AG04450 (cell line): ENCODE measurements at regions not wholly inside any gene's neighbourhood (a gene's known extent, or its start where the extent isn't known, plus 50 kb on each side); places are given as distances from the start of the nearest gene placed in this dataset.
"Not testable (repeated sequence)": the region's sequence is repeated elsewhere in the genome, so short reads cannot be mapped to it uniquely, and the experiment has no call there.

ENCODE experiments used
- CTCF ChIA-PET: fragments of 300-600, 350-600 bp; formaldehyde crosslinking; extraction: SDS; loops from one replicate; lab custom pipeline; 2022; ENCODE audit warnings: antibody characterized with exemption, inconsistent platforms; lab: Charles Lee
- POLR2A ChIA-PET: fragments of 350-600 bp; formaldehyde crosslinking; extraction: SDS; loops from one replicate; lab custom pipeline; 2021; ENCODE audit warnings: antibody characterized with exemption, inconsistent platforms; lab: Yijun Ruan, JAX
- DNase-seq: peaks from one replicate; pipeline ENCODE4 v3.0.0-alpha.2; 2011; ENCODE audit warnings: low read depth, low spot score
- H3K27ac ChIP-seq: one replicate; pipeline ENCODE4 v1.5.1; 2012; ENCODE audit warnings: low read depth, low read length, control low read depth
- H3K27me3 ChIP-seq: one replicate; pipeline ENCODE4 v1.6.0; 2012; ENCODE audit warnings: low read length; ENCODE audit not compliant: control insufficient read depth, insufficient read depth
- H3K4me3 ChIP-seq: 2 replicates; pipeline ENCODE4 v1.5.1; 2011; ENCODE audit warnings: mild to moderate bottlenecking, low read depth, low read length, control low read depth
- H3K9me3 ChIP-seq: 2 replicates; pipeline ENCODE4 v1.5.1; 2012; ENCODE audit warnings: low read length; ENCODE audit not compliant: control insufficient read depth, insufficient read depth
- TF ChIP-seq, protein P1 (sequence below): IDR thresholded peaks from 2 replicates; pipeline ENCODE4 v1.5.1; 2011; ENCODE audit warnings: low read depth, low read length, control low read depth, inconsistent platforms

DNA sequence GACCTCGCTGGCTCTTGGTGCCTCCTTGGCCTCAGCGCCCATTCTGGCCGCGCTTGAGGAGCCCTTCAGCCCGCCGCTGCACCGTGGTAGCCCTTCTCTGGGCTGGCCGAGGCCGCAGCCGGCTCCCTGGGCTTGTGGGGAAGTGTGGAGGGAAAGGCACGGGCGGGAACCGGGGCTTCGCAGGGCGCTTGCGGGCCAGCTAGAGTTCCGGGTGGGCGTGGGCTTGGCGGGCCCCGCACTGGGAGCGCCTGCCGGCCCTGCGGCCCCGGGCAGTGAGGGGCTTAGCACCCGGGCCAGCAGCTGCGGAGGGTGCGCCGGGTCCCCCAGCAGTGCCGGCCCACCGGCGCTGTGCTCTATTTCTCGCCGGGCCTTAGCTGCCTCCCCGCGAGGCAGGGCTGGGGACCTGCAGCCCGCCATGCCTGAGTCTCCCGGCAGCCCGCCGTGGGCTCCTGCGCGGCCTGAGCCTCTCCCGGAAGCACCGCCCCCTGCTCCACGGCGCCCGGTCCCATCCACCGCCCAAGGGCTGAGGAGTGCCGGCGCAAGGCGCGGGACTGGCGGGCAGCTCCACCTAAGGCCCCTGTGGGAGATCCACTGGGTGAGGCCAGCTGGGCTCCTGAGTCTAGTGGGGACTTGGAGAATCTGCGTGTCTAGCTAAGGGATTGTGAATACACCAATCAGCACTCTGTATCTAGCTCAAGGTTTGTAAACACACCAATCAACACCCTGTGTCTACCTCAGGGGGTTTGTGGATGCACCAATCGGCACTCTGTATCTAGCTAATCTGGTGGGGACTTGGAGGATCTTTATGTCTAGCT is 141.1 kb downstream of the SLCO4C1 start:
- H3K27me3 ChIP-seq, CTCF ChIA-PET, DNase-seq, H3K9me3 ChIP-seq, H3K27ac ChIP-seq, POLR2A ChIA-PET: not testable (repeated sequence)
- H3K4me3 ChIP-seq = peak overlapping the region; percentile 39

DNA sequence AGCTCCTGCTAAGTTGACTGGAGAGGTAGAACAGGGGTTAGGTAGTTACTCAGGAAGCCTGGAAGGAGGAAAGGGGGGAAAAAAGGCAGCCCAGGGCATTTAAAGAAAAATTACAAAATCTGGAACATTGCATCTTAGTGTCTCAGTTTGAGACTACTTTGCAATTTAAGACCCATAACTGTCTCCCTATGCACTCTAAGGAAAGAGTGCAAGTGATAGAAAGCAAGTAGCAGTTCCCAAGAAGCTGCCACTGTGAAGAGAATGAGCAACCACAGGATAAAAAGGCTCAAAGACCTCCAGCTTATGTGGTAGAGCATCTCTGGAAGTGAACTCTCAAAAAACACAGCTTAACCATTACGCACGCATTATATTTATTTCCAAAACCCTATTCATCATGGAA is 141.8 kb downstream of the SLCO4C1 start:
- TF ChIP-seq, protein P1, sequence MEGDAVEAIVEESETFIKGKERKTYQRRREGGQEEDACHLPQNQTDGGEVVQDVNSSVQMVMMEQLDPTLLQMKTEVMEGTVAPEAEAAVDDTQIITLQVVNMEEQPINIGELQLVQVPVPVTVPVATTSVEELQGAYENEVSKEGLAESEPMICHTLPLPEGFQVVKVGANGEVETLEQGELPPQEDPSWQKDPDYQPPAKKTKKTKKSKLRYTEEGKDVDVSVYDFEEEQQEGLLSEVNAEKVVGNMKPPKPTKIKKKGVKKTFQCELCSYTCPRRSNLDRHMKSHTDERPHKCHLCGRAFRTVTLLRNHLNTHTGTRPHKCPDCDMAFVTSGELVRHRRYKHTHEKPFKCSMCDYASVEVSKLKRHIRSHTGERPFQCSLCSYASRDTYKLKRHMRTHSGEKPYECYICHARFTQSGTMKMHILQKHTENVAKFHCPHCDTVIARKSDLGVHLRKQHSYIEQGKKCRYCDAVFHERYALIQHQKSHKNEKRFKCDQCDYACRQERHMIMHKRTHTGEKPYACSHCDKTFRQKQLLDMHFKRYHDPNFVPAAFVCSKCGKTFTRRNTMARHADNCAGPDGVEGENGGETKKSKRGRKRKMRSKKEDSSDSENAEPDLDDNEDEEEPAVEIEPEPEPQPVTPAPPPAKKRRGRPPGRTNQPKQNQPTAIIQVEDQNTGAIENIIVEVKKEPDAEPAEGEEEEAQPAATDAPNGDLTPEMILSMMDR = no peak
- POLR2A ChIA-PET = no interaction called here
- no peak for DNase-seq
- Histone ChIP-seq H3K27me3 (no peaks in the 10 kb centered on the region), H3K4me3 (peak overlapping the region; percentile 39), H3K27ac (no peak overlapping the region), H3K9me3 (peaks cover 7% of the 10 kb centered on the region)
- CTCF ChIA-PET = interaction anchor here (1.9 kb wide), 1 partner anchor 213 kb away, joined by 6 read pairs; no protein-coding TSS in a partner anchor

DNA sequence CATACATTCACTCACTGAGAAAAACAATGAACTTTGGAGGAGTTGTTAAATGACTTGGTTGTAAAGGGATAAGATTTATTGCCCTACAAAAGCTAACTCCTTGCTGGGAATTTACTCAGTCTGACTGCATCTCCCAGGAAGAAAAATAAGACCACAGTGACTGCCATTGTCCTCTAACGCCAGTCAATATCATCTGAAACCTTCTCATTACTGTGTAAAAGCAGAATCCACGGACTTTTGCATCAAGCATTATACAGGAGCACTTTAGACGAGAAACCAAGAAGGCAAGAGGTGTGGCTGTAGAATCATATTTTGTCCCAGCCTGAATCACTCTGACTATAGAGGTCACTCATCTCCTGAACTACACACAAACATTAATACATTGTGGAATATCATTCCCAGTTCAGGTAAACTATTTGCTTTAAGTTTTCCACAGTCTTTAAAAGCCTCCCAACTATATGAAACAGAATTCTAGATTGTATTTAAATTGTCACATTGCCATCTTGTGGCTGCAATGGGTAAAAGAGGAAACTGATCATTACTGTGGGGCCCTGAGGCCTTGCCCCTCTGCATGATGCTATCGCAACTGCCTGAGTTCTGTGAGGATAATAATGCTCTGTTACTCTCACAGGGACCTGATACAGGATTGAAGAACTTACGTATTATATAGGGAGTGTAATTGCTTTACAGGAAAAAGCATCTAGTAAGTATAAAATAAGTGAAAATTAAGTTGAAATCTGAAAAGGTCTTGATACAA is 142.9 kb downstream of the SLCO4C1 start:
- ChIA-PET POLR2A (no interaction called here), CTCF (interaction anchor here (1.9 kb wide), 1 partner anchor 212 kb away, joined by 6 read pairs; no protein-coding TSS in a partner anchor)
- H3K4me3 ChIP-seq = no peak overlapping the region
- TF ChIP-seq, protein P1 = peak; percentile 27; the same call in 1 of the 2 replicates
- H3K27me3 ChIP-seq = no peaks in the 10 kb centered on the region
- H3K9me3 ChIP-seq = peaks cover 7% of the 10 kb centered on the region
- DNase-seq = no peak
- H3K27ac ChIP-seq = no peak overlapping the region

DNA sequence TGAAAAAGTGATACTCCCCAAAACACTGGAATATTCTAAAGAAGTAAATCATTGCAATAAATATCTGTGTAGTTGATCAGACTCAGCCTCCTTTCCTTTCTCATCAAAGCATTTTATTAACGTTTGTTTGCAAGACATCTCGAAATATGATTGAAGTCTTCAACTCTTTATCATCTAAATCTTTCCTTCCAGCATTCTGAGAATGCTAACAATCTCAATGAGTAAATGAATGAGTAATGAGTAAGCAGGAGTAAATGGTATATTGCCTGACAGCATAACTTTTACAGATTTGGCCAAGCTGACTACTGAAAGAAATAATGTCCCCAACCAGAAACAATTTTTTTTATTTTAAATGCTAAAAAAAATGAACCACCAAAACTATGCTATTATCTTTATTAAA is 157.1 kb downstream of the SLCO4C1 start:
- no peak overlapping the region for H3K4me3 ChIP-seq
- ChIA-PET CTCF (interaction anchor here (0.6 kb wide), 1 partner anchor 232 kb away, joined by 6 read pairs; no protein-coding TSS in a partner anchor), POLR2A (no interaction called here)
- TF ChIP-seq, protein P1 = no peak
- no peaks in the 10 kb centered on the region for H3K9me3 ChIP-seq
- no peak for DNase-seq
- H3K27me3 ChIP-seq = no peaks in the 10 kb centered on the region
- H3K27ac ChIP-seq = no peak overlapping the region

DNA sequence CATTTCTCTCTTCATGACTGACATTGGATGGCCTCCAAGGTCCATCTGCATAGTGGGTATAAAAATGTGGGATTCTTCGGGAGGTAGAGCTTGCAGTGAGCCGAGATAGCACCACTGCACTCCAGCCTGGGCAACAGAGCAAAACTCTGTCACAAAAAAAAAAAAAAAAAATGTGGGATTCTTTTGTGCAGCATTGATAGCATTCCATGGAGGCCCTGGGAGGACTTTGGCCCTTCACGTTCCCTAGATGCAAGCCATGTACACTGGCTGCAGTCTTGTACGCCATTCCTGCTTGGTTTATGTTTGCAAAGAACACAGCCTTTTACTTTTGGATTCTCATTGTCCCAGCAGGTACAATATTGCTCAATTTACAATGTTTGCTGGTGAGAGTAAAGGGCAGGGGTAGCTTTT is 157.8 kb downstream of the SLCO4C1 start:
- no peak overlapping the region for H3K27ac ChIP-seq
- H3K9me3 ChIP-seq = no peaks in the 10 kb centered on the region
- CTCF ChIA-PET = interaction anchor here (0.7 kb wide), 1 partner anchor 30 kb away, joined by 3 read pairs; no protein-coding TSS in a partner anchor
- DNase-seq = no peak
- H3K4me3 ChIP-seq = no peak overlapping the region
- POLR2A ChIA-PET = interaction anchor here (0.7 kb wide), 1 partner anchor 11 kb away, joined by 4 read pairs; no protein-coding TSS in a partner anchor
- TF ChIP-seq, protein P1 = no peak
- H3K27me3 ChIP-seq = no peaks in the 10 kb centered on the region
